HG03280 (cell line): ENCODE measurements at regions not wholly inside any gene's neighbourhood (a gene's known extent, or its start where the extent isn't known, plus 50 kb on each side); places are given as distances from the start of the nearest gene placed in this dataset.
"Not testable (repeated sequence)": the region's sequence is repeated elsewhere in the genome, so short reads cannot be mapped to it uniquely, and the experiment has no call there.

ENCODE experiments used
- ATAC-seq: cut with Tn5 transposase; IDR thresholded peaks from one replicate; pipeline ENCODE4 v1.9.1; 2021; ENCODE audit warnings: mild to moderate bottlenecking, moderate library complexity; ENCODE audit not compliant: unreplicated experiment

DNA sequence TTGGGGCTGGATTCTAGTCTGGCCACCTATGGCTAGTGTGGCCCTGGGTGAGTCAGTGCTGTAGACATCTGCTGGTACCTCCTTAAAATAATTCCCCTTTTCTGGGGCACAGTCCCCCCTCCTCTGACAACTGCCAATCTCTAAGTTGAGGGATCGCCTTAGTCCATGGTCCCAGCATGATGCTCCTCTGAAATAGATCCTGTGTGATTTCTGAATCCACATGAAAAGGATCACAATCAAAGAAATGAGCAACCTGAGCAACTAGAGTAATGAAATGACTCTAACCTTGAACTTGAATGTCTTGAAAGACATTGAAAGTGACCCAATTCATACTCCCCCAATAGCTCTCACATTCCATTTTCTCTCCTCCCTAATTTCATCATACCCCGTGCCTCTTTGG, 332.5 kb downstream of the VRK1 start:
- no peak for ATAC-seq

DNA sequence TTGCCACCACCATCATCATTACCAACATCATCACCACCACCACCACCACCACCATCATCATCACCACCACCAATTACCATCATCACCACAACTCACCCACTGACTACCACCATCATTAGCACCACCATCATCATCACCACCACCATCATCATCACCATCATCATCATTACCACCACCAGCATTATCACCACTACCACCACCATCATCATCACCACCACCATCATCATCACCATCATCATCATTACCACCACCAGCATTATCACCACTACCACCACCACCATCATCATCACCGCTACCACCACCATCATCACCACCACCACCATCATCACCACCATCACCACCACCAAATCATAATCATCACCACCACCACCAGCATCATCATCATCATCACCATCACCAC, 338.7 kb downstream of the VRK1 start:
- ATAC-seq = not testable (repeated sequence)

DNA sequence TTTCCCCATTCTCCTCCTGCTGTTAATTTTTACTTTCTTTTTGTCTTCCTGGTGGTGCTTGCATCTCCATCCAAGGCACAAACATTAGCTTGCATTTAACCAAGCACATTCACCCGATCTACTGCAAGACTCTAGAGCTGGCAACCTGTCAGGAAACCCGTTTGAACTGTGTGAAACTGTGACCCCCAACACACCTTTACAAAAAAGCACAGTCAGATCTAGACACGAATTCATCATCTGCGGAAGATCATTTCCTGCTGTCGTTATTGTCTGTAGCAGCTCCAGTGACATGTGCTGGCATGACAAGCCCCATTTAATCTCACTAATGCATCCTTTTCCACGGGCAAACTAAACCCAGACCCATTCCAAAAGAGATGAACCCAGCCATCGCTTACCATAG, 340.5 kb downstream of the VRK1 start:
- ATAC-seq = no peak

DNA sequence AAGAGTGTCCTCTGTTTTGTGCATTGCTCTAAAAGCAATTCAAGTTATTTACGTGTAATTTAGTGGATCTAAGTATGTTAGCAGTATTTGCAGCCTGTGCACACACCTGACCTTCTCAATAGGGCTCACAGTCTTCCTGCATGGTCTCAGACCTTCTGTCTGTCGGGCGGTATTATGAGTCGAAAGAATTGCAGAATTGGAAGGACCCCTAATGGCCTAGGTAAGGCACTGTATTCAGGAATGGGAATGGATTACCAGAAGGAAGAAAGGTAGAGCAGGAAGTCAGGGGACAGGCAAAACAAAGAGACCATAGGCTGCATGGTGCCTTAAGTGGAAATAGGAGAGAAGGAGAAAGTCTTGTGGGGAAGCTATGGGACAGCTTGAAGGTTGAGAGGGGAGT, 341.6 kb downstream of the VRK1 start:
- no peak for ATAC-seq

DNA sequence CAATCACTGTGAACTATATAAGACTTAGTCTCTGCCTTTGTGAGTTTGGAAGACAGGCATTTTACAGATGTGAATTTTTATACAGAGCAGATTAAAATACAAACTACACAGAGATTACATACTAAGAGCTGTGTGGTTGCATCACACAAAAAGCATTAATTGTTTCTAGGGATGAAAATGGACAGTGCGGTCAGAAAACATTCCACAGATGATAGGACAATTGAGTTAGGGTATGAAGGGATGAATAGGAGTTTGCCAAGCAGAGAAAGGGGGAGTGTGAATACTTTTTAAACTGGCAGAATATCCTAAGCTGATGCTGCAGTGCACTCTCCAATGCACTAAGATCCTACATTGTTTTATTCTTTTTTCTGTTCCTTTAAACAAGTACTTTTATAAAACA, 345.8 kb downstream of the VRK1 start:
- no peak for ATAC-seq

DNA sequence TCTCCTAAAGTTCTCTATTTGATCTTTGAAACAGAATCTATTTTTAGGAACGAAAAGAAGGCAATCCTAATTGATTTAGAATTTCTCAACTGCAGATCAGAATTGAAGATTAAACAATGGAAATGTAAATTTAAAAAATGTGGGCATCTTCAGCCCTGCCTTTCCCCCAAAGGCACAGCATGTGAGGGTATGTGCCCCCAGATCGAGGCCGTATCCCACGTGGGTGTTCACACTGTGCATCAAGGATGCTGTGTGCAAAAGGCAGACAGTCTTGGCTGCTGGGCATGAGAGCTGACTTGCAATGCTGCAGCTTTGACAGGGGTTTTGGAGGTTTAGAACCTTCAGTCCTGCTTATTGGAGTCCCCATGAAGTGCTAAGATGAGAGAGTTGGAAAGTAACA, 346.3 kb downstream of the VRK1 start:
- no peak for ATAC-seq

DNA sequence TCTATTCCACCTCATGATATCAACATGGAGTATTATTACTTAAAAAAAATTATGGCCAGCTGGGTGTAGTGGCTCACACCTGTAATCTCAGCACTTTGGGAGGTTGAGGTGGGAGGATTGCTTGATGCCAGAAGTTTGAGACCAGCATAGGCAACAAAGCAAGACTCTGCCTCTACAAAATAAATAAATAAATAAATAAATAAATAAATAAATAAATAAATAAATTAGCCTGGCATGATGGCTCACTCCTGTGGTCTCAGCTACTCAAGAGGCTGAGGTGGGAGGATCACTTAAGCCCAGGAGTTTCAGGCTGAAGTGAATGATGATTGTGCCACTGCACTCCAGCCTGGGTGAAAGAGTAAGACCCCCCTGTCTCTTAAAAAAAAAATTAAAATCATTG, 350.8 kb downstream of the VRK1 start:
- not testable (repeated sequence) for ATAC-seq

DNA sequence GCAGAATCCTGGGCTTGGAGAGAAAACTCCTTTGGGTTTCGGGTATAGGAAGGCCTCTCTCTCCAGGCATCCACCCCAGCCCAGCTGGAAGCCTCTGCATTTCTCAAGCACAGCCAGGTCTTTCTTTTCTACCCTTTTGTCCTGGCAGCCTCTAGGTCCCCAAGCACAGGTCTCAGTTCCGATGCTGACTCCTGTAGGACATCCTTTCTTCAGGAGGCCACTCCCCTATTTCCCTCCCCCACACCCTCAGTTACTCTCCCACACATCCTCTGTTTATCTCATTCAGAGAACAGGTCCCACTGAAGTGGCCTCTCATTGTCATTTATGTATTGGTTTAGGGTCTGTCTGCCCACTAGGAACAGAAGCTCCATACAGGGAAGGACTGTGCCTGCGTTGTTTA, 352.6 kb downstream of the VRK1 start:
- no peak for ATAC-seq

DNA sequence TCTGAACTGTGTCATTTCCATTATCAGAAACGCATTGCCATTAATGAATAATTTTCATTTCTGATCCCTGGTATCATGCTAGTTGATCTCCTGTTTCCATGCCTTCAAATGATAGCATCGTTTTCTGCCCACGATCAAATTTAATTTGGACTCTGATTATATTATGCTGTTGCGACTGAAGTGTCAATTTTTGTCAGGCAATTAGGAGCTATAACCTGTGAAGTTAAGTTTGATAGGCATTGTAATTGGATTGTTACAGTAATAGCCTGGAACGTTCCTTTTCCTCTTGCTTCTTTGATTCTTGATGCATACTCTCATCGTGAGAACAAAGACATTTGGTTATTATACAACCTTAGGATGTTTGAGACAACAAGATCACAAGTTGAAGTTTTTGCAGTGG, 356.3 kb downstream of the VRK1 start:
- no peak for ATAC-seq

DNA sequence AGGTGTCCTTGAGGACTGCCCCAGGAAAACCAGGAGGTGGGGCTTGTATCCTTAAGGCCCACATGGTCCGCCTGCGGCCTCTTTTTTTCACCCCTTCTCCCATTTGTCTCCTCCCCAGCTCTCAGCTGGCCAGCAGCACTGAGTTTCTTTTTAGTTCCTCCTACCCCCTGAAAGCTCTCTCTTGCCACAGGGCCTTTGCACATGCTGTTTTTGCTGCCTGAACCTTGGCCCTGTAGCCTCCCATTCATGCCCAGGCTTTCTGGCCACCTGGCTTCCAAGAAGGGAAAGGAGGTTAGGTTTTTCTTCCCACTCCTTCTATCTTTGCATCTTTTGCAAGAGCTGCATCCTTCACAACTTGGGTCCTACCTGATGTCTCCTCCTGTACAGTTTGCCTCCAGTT, 358.1 kb downstream of the VRK1 start:
- ATAC-seq = no peak

DNA sequence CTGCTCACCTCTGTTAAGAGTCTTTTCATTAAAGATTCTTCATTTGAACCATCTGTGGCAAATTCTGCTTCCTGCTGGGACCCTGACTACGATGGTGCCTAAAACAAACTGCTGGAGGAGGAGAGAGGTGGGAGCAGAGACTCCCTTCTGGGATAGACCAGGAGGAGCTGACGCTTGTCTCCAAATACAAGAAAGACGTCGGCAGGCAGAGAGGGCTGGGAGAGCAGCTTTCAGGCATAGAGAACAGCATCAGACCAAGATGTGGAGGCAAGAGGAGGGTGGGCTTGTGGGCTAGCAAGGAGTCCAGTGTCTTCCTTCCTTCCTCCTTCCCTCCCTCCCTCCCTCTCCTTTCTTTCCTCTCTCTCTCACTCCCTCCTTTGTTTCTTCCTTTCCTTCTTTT, 358.6 kb downstream of the VRK1 start:
- no peak for ATAC-seq

DNA sequence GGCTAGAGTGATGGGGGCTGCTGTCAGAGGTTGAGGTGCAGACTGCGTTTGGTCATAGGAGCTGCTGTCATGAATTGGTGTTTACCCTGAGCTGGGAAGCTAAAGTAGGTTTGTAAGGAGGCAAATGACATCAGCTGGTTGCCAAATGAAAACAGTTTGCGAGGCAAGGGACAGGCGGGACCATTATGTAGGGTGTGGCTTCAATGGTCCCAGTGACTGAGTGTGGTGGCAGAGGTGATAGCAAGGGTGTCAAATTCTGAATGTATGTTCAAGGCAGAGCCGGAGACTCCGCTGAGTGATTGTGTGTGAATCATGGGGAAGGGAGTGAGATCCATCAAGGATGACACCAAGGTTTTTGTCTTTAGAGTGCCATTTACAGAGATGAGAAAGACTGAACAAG, 359.5 kb downstream of the VRK1 start:
- no peak for ATAC-seq

DNA sequence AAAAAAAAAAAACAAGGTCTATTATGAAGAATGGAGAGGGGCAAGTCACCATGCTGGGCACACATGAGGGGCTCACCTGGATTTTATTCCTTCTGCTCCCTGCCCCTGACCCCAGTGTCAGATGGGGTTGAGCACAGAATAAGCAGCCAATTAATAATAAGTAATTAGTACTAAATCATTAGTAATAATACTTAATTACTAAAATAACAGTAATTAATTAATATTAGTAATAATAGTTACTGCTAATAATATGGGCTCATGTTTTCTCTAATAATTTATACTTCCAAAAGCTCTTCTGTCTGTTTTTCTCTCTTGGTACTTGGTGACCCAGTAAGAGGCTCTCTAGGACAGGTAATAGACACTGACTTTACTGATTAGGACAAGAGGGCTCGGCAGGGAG, 360.9 kb downstream of the VRK1 start:
- no peak for ATAC-seq

DNA sequence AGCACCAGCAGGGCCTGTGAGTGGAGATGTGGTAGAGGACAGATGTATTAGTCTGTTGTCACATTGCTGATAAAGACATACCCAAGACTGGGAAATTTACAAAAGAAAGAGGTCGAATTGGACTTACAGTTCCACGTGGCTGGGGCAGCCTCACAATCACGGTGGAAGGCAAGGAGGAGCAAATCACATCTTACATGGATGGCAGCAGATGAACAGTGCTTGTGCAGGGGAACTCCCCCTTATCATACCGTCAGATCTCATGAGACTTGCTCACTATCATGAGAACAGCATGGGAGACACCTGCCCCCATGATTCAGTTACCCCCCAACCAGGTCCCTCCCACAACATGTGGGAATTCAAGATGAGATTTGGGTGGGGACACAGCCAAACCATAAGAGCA, 361.9 kb downstream of the VRK1 start:
- ATAC-seq = no peak

DNA sequence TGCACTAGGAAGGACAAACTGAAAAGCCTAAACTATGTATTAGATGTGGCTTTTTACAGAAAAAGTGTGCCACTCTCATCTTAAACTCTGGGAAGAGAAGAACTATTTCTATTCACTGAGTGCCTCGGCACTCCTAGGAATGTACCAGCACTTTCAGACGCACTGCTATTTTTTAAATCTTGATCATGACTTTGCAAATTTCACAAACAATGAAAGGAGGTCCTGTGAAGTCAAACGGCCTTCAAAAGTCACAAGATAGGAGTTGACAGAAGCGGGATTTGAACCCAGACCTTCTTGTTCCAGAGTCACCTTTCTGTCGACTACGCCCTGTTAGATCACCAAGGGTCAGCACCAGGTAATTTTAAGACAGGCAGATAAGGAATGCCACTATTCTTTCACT, 365.4 kb downstream of the VRK1 start:
- no peak for ATAC-seq

DNA sequence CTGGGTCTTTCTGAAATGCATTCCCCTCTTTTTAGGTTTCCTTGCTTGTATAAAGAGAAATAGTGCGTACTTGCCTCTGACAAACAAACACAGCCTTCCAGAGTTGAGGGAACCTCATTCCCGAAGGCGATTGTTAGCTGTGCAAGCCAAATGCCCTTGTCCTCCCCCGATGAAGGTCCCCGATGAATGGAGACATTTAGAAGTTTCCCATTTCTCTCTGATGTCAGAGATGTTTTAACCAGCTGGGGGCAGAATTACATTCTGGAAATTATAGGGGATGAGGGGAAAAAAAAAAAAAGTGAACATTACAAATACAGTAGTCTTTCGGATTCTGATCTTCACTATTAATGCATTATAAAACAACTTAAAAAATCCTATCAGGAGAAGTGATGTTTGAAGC, 366.8 kb downstream of the VRK1 start:
- ATAC-seq = no peak

DNA sequence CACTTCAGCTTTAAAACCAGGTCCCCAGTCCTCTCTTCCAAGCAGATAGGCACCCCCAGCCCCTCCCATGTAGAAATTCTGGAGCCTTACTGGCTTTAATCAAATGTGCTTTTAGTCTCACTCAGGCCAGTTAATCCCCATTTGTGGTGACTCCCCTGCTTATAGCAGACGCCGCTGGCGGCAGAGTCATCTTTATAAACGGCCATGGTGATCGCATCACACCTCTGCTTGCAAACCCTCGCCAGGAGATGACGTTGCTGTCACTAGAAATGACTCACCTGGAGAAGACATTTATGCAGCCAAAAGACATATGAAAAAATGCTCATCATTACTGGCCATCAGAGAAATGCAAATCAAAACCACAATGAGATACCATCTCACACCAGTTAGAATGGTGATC, 369.3 kb downstream of the VRK1 start:
- ATAC-seq = no peak

DNA sequence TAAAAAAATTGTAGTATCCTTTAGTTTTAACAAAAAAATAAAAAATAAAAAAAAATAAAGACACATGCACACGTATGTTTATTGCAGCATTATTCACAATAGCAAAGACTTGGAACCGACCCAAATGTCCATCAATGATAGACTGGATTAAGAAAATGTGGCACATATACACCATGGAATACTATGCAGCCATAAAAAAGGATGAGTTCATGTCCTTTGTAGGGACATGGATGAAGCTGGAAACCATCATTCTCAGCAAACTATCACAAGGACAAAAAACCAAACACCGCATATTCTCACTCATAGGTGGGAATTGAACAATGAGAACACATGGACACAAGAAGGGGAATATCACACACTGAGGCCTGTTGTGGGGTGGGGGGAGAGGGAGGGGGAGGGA, 370.4 kb downstream of the VRK1 start:
- not testable (repeated sequence) for ATAC-seq

DNA sequence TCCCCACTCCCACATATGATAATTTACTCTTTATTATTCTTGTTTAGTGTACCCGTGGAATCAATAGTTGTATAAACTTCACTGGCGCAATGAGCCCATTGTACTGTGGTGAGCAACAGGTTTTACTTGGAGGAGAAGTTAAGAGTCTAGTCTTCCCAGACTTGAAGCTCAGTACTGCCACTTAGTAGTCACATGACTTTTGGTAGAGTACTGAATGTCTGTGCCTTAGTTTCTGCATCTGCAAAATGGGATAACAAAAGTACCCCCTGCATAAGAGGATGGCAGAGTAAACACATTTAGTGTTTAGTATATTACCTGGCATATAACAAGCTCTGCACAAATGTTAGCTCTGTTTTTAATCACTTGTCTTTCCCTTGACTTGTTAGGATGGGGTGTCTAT, 375.5 kb downstream of the VRK1 start:
- no peak for ATAC-seq

DNA sequence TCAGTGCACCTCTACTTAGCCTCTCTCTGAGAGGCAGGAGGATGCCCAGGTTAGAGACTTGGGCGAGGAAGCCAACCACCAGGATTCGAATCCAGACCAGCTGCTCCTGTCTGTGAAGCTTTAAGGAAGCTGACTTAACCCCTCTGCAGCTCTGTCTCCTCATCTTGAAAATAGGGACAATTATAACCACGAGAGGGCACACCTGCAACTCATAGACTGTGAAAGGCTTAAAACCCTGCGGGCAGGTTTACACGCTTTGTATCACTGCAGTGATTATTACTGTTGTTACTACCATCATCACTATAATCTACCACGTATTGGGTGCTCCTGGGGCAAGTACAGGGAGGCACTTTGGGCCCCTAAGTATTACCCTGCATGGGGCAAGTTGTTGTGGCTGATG, 379.8 kb downstream of the VRK1 start:
- ATAC-seq = no peak

DNA sequence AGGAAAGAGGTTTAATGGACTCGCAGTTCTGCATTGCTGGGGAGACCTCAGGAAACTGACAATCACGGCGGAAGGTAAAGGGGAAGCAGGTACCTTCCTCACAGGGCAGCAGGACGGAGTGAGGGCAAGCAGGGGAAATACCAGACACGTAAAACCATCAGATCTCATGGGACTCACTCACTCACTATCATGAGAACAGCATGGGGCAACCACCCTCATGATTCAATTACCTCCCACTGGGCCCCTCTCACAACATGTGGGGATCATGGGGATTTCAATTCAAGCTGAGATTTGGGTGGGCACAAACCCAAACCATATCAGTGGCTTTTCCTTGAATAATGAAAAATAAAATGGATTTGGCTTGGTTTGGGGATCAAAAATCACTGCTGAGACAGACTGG, 380.5 kb downstream of the VRK1 start:
- no peak for ATAC-seq

DNA sequence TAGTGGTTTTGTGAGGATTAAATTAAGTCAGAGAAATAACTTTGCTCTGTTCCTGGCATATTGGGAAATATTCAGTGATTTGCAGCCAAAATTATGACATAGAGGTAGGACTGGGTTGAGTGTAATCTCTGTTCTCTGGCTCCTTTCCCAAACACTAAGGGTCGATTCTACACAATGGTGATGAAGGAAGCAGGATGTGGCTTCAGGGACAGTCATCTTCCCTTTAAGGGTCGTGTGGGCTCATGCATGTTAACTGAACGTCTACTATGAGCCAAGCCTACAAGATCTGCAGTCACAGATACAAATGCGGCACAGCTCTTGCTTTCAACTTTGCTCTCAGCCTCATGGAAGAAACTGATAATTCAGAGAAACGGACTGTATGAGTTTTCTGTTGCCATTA, 381.6 kb downstream of the VRK1 start:
- no peak for ATAC-seq

DNA sequence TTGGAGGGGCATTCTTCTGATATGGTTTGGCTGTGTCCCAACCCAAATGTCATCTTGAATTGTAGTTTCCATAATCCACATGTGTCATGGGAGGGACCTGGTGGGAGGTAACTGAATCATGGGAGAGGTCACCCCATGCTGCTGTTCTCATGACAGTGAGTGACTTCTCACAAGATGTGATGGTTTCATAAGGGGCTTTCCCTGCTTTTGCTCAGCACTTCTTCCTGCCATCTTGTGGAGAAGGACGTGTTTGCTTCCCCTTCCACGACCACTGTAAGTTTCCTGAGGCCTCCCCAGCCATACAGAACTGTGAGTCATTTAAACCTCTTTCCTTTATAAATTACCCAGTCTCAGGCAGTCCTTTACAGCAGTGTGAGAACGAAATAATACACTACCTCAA, 382.4 kb downstream of the VRK1 start:
- ATAC-seq = no peak
